ENCODE measurements at regions not wholly inside any gene's neighbourhood (a gene's known extent, or its start where the extent isn't known, plus 50 kb on each side); places are given as distances from the start of the nearest gene placed in this dataset.

GRCh38 chr11:45535033-45535432, 130.4 kb downstream of the CHST1 start:
- Mint-ChIP-seq H3K4me3 (ENCODE audit: unreplicated experiment) (no peak overlapping the region), H3K27me3 (ENCODE audit: unreplicated experiment) (peaks cover 18% of the 10 kb centered on the region), H3K9me3 (ENCODE audit: unreplicated experiment) (no peaks in the 10 kb centered on the region), H3K36me3 (ENCODE audit: unreplicated experiment) (no peaks in the 10 kb centered on the region), H3K4me1 (ENCODE audit: unreplicated experiment) (no peaks in the 10 kb centered on the region), H3K27ac (ENCODE audit: unreplicated experiment) (no peak overlapping the region)
- TF ChIP-seq, protein P1, sequence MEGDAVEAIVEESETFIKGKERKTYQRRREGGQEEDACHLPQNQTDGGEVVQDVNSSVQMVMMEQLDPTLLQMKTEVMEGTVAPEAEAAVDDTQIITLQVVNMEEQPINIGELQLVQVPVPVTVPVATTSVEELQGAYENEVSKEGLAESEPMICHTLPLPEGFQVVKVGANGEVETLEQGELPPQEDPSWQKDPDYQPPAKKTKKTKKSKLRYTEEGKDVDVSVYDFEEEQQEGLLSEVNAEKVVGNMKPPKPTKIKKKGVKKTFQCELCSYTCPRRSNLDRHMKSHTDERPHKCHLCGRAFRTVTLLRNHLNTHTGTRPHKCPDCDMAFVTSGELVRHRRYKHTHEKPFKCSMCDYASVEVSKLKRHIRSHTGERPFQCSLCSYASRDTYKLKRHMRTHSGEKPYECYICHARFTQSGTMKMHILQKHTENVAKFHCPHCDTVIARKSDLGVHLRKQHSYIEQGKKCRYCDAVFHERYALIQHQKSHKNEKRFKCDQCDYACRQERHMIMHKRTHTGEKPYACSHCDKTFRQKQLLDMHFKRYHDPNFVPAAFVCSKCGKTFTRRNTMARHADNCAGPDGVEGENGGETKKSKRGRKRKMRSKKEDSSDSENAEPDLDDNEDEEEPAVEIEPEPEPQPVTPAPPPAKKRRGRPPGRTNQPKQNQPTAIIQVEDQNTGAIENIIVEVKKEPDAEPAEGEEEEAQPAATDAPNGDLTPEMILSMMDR (IDR thresholded peaks at IDR 0.05): no peak
- no peak for DNase-seq (ENCODE audit: extremely low spot score, unreplicated experiment)

- Mint-ChIP-seq H3K27ac (ENCODE audit: unreplicated experiment) (no peak overlapping the region), H3K9me3 (ENCODE audit: unreplicated experiment) (no peaks in the 10 kb centered on the region), H3K27me3 (ENCODE audit: unreplicated experiment) (peaks cover 18% of the 10 kb centered on the region)
These were observed 131.3 kb downstream of the CHST1 start for GRCh38 chr11:45534132-45534531.

DNA sequence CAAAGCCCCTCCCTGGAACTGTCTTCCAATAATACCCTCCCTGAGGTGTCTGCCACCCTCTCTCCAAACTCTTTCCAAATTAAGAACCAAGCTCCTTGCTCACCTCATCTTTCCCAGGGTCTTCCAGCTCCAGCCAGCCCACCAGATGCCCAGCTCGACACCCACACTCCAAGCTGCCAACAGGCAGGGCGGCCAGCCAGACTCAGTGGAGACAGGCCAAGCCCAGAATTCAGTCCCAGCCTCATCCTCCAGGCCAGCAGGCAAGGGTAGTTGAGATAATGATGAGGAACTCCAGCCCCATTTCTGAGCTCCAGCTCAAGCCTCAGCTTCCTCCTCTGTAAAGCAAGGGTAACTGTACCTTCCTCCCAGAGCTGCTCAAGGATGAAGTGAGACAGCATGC, 132.9 kb downstream of the CHST1 start:
- peaks cover 16% of the 10 kb centered on the region for H3K27me3 Mint-ChIP-seq (ENCODE audit: unreplicated experiment)
- H3K27ac Mint-ChIP-seq (ENCODE audit: unreplicated experiment): no peak overlapping the region
- H3K4me3 Mint-ChIP-seq (ENCODE audit: unreplicated experiment): no peak overlapping the region
- H3K36me3 Mint-ChIP-seq (ENCODE audit: unreplicated experiment): no peaks in the 10 kb centered on the region
- H3K4me1 Mint-ChIP-seq (ENCODE audit: unreplicated experiment): no peaks in the 10 kb centered on the region
- TF ChIP-seq, protein P1 (IDR thresholded peaks at IDR 0.05): no peak
- no peaks in the 10 kb centered on the region for H3K9me3 Mint-ChIP-seq (ENCODE audit: unreplicated experiment)
- DNase-seq (ENCODE audit: extremely low spot score, unreplicated experiment): no peak

More at GRCh38 chr11:45534132-45534531, 131.3 kb downstream of the CHST1 start:
- Mint-ChIP-seq H3K4me3 (ENCODE audit: unreplicated experiment) (no peak overlapping the region), H3K4me1 (ENCODE audit: unreplicated experiment) (no peaks in the 10 kb centered on the region), H3K36me3 (ENCODE audit: unreplicated experiment) (no peaks in the 10 kb centered on the region)
- TF ChIP-seq, protein P1 (IDR thresholded peaks at IDR 0.05): no peak
- DNase-seq (ENCODE audit: extremely low spot score, unreplicated experiment): no peak

- no peak for DNase-seq (ENCODE audit: extremely low spot score, unreplicated experiment)
- peaks cover 7% of the 10 kb centered on the region for H3K27me3 Mint-ChIP-seq (ENCODE audit: unreplicated experiment)
- TF ChIP-seq, protein P1 (IDR thresholded peaks at IDR 0.05): no peak
- H3K36me3 Mint-ChIP-seq (ENCODE audit: unreplicated experiment): no peaks in the 10 kb centered on the region
- no peaks in the 10 kb centered on the region for H3K9me3 Mint-ChIP-seq (ENCODE audit: unreplicated experiment)
- no peak overlapping the region for H3K4me3 Mint-ChIP-seq (ENCODE audit: unreplicated experiment)
- H3K27ac Mint-ChIP-seq (ENCODE audit: unreplicated experiment): no peak overlapping the region
- H3K4me1 Mint-ChIP-seq (ENCODE audit: unreplicated experiment): no peaks in the 10 kb centered on the region
These were observed 134.6 kb downstream of the CHST1 start for GRCh38 chr11:45530776-45531175.

DNA sequence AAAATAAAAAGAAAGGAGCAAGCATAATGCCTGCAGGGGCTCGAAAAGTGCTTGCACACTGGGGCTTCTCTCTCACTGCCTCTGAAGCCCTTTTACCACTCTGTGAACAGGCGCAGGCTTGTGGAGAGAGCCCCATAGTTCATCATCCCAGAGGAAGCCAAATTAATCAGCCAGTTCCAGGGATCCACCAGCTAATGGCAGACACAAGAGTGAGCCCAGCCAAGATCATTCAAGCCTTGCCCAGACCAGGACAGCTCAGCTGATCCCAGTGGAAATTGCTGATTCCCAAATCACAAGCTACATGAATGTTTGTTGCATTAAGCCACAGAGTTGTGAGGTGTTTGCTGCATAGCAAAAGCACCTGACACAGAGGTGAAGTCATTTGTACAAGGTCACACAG, 135.3 kb downstream of the CHST1 start:
- Mint-ChIP-seq H3K4me3 (ENCODE audit: unreplicated experiment) (no peak overlapping the region), H3K27ac (ENCODE audit: unreplicated experiment) (no peak overlapping the region), H3K36me3 (ENCODE audit: unreplicated experiment) (no peaks in the 10 kb centered on the region), H3K9me3 (ENCODE audit: unreplicated experiment) (no peaks in the 10 kb centered on the region), H3K27me3 (ENCODE audit: unreplicated experiment) (peaks cover 5% of the 10 kb centered on the region), H3K4me1 (ENCODE audit: unreplicated experiment) (no peaks in the 10 kb centered on the region)
- TF ChIP-seq, protein P1 (IDR thresholded peaks at IDR 0.05): no peak
- no peak for DNase-seq (ENCODE audit: extremely low spot score, unreplicated experiment)

Measured in osteocyte (in vitro differentiated cells).